GM21717 (cell line): ENCODE measurements at regions not wholly inside any gene's neighbourhood (a gene's known extent, or its start where the extent isn't known, plus 50 kb on each side); places are given as distances from the start of the nearest gene placed in this dataset.
A peak's percentile ranks its signal among the peaks of the same experiment; 100 is the strongest.

Experiments
- ATAC-seq: cut with Tn5 transposase; IDR thresholded peaks from one replicate; pipeline ENCODE4 v1.9.1; 2021; ENCODE audit warnings: mild to moderate bottlenecking, moderate library complexity; ENCODE audit not compliant: unreplicated experiment

DNA sequence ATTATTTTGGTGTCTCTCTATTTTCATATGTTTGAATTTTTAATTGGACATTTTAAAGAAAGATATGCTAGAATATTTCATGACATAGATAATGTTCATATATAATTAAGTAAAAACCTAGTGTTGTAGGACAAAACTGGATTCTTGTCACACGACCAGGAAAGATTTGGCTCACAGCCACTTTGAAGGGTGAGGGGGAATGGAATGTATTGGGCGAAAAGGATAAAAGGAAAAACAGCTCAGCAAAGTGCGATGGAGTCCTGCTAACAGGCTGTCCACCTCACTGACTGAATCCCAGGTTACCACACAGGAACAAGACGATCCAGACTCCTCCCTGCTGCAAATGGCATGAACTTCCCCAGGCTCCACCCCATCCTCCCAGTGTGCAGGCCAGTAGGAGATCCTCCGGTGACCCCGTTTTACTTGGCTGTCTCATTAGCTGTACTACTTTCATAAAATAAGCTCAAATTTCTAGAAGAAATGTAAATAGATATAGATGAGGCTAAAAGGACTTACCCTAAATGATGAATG lies 186.2 kb downstream of the CD47 start:
- no peak for ATAC-seq

DNA sequence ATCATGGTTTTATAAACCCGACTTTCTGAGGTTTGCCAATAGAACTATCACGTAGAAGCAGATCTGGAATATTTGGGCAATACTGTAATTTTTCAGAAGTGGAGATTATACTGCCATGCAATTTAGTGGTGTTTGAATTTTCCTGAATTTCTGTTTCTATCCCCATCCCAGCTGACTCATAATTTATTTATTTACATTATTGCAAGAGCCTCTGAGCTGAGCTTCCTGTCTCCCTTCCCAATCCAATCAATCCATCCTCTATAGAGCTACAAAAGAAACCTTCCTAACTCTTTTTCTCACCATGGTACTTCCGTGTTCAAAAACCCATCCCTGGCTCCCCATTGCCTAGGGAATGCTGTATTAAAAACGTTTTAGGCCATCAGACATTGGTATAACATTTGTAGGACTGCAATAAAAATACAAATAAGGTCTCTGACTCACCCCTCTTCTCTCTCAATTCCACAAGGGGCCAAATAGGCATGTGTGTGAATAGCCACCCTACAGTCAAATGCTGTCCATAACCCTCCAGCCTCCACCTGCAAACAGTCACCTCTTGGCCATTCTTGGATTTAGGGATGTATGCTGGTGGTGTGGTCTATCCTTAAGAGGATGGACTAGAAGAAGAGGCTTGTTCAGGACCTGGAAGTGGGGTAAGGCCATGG lies 190.7 kb downstream of the CD47 start:
- no peak for ATAC-seq

DNA sequence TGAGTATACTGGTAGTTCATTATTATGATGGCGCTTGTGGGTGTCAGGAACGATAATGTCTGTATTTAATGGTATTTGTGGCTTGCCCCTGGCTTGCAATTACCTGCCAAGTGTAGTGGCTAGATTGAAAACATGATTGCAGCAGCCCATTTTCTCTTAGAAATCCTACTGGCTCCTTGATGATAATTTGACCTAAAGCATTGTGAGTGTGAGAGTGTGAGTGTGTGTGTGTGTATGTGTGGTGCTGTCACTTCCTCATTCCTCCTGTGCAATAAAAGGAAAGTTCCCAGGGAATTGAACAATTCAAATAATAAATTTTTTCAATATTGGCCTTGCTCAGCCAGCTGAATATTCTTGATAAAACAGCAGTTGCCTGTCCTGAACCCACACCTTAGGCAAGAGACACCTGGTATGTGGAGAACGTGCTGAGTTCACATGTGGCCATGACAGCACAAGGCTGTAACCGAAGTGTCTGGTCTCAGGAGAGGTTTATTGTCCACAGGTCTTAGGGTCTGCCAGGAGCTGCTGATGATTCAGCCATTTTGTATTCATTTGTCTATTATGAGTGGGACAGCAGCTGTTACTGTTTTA lies 193.3 kb downstream of the CD47 start:
- ATAC-seq = no peak

DNA sequence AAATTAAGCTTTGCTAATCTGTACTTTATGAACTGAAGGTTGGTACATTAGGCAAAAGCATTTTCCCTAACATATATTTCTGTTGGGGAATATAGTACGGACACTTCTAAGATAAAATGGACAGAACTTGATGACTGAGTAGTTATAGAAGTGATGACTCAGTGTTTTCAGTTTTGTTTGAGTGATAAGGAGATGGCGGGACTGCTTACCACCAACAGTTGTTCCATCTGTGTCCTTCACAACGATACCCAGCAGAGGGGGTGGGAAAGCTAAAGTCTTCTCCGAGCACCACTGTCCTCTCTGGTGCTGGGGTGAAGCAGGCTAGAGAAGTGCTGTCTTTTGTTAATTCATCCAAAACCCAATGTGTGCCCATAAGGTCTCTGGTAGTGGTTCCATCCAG lies 195.8 kb downstream of the CD47 start:
- ATAC-seq = no peak

DNA sequence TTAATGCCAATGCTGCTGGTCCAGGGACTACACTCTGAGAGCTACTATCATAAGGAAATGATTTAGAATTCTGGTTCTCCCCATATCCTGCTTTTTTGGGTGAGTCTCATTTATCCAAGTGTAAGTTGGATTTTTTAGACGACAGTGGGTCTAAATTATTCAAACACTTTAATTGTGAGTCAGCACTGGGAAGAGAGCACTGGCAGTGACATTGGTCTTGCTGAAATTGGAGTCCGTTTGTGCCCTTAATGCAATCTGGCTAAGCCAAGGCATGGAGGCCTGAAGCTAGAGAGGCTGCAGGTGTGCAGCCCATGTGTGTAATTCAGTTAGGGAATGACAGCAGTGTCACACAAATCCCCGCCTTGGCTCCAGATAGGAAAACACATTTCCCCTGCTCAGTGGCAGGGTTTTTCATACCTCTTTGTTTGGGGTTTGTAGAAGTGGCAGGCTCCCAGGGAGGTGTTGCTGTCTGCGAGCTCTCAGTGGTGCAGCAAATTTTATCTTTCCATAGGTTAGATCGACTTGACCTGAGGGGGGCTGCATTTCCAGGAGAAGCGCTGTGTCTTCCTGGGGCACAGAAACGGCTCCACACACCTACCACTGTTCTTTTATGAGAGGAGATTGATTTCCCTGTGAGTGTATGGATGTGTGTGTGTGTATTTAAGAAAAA lies 197.7 kb downstream of the CD47 start:
- no peak for ATAC-seq

DNA sequence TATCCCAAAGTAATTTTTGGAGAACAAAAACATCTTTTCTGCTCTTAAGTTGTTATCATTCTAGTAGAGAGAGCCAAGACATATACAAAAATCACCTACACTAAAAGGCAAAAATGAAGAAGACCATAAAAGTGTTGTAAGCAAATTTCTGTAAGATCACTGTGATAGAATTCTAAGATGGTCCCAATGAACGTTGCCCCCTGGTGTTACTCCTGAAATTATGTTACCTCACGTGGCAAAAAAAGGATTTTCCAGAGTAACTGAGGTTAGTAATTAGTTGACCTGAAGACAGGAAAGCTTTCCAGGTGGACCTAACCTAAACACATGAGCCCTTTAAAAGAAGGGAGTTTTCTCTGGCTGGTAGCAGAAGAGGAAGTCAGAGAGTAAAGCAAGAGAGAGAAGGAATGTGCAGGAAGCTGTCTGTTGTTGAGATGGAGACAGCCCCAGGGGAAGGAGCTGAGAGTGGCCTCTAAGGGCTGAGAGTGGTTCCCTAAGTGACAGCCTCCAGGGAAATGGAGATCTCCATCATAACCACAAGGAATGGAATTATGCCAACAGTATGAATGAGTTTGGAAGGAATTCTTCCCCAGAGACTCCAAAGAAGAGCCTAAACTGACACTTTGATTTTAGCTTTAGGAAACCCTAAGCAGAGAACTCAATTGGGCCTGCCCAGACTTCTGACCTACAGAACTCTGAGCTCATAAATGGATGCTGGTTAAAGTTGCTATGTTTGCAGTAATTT lies 205.9 kb downstream of the CD47 start:
- ATAC-seq = no peak

DNA sequence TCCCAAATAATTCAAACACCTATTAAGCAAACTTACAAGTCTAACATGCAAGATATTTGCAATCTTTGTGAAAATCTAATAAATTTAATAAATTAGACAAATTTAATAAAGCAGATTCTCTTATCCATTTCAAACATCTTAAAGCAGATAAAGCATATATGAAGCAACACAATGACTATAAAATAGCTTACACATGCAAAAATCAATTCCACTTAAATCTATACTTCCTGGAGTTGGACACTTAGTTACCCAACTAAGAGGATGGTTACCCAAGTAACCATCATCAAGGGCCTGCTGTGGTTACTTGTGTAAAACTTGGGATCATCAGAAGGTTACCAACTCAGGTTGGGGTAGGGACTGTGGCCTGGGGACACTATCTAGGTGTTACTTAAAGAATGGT lies 206.8 kb downstream of the CD47 start:
- no peak for ATAC-seq

DNA sequence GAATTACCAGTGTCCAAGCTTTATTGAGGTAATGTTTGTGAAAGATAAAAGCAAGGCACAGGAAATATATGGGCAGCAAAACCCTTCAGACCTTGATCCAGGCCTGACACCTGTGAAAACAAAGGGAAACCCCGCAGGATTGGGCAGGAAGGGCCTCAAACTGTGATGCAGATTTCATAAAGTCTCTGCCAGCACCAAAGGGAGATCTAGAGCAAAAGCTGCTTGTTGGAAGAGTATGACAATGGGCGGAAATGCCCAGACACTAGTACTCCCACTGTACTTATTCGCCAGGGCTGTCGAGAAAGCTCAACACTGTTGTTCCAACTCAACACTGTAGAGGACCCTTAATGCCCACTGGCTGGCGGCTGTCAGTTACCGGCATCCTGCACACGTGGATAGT lies 207.9 kb downstream of the CD47 start:
- ATAC-seq = no peak

DNA sequence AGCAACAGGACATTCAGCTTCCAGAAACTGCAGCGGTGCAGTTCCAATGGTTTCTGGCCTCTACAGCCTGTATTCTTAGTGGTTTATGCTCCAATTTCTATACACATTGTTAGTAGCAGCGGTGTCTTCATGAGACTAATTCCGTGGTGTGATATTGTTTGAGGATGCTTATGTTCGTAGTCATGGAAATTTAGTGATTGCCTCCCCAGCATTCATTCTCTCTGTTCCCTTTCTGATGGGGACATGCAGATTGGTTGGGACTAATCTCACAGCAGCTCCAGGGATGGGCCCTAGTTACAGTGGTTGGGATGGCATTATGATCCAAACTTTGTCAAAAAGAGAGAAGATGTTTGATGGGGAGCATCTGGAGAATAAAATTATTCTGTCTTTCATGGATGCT lies 208.6 kb downstream of the CD47 start:
- ATAC-seq = no peak

DNA sequence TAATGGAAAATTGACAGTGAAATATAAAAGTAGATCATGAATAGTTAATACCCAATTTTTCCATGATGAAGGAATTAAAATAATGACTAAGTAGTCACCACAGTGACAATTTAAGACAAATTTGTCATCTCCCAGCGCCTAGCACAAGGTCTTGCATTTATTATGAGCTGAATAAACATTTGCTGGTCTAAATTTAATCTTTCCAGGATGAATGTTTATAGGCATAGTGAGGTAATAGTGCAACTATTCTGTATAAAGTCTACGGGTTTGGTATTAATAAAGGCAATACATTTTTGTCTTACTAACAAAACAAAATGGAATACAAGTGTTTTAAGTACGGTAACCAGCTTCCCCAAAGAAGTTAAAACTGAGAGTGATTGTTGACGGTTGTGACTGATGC lies 209.3 kb downstream of the CD47 start:
- no peak for ATAC-seq

DNA sequence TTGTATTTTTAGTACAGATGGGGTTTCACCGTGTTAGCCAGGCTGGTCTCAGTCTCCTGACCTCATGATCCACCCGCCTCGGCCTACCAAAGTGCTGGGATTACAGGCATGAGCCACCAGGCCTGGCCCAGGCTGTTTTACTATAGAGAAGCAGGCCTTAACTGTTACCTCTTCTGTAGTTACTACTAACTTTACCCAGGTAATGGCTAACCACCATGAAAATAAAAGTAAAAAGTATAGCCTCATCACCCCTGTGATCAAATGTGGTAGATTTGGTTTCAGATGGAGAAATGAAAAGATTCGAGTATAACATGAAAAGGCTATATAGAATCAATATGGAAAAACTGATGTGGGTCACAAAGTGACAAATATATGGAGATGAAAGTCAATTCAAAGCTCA lies 210.1 kb downstream of the CD47 start:
- no peak for ATAC-seq

DNA sequence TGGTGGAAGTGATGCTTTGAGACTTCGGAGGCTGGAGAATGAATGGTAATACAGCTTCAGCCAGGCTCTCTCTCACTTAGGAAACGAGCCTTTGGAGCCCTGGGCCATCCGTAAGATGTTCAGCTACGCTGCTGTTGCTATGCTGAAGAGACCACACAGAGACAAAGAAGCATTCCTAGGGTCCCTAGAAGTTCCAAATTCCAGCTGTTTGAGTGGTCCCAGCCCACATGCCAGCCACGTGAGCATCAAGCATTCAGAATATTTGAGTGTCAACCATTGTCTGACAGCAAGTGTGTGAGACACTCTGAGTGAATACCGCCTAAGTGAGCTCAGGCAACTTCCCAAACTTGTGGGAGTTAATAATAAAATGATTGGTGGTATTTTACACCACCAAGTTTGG lies 212.9 kb downstream of the CD47 start:
- no peak for ATAC-seq

DNA sequence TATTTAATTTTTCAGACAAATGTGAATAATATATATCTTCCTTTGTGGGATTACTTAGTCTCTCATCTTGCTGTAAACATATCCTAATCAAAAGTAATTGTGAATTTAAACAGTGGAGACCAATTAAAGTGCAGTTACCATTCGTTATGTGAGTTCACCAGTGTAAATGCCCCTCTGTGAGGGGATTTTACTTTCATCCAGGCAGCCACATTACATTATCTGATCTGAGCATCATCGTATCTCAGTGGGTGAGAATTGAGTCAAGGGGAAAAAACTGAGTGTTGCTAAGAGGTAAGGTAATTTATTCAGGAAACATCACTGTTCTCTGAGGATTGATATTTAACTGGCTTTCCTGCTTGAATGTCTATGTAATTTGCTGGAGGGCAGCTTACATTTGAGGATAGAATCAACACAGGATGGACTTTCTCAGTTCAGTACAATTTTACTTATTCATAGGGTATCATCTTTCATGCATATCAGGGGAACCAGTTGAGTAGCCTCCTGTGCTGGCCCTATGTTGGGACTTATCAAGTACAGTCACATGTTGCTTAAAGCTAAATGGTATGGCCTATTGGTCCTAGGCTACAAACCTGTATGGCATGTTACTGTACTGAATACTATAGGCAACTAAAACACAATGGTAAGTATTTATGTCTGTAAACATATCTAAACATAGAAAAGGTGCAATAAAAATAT lies 219.7 kb downstream of the CD47 start:
- no peak for ATAC-seq

DNA sequence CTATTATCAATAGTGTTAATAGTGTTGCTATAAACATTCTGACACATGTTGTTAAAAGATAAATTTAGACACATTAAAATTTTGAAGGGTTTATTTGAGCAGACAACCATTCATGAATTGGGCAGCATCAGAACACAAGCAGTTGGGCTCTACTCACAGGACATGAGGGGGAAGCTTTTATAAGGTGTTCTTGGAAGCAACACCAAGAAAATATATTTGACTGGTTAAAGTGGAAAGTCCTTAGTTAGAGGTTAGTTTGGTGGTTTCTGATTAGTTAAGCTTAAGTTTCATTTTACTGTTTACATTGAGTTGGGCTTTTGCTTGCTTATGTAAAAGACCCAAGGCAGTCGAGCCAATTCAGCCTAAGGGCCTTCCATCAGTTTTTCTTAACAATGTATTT lies 220.7 kb downstream of the CD47 start:
- no peak for ATAC-seq

DNA sequence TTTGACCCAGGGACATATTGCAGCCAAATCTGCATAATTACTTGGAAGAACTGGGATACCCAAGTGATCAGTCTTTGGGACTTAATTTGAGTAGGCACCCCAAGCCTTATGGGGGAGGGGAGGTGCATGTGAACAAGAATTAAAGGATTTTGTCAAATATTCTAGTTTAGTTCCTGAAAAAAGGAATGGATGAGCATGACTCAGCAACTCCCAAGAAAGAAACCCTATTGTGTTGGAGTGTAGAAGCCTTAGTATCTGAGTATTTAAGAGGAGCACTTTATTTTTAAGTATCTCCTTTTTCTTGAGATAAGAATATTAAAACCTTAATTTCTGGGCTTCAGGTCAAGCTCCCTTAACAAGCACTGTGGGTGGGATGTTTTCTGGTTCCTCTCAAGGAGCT lies 222.4 kb downstream of the CD47 start:
- no peak for ATAC-seq

DNA sequence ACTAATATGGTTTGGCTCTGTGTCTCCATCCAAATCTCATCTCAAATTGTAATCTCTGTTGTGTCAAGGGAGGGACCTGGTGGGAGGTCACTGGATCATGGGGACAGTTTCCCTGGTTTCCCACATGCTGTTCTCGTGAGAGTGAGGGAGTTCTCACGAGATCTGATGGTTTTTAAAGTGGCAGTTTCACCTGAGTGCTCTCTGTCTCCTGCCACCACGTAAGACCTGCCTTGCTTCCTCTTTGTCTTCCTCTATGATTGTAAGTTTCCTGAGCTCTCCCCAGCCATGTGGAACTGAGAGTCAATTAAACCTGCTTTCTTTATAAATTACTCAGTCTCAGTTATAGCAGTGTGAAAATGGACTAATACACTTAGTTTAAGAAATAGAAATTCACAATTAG lies 228.9 kb downstream of the CD47 start:
- peak; percentile 95 for ATAC-seq

DNA sequence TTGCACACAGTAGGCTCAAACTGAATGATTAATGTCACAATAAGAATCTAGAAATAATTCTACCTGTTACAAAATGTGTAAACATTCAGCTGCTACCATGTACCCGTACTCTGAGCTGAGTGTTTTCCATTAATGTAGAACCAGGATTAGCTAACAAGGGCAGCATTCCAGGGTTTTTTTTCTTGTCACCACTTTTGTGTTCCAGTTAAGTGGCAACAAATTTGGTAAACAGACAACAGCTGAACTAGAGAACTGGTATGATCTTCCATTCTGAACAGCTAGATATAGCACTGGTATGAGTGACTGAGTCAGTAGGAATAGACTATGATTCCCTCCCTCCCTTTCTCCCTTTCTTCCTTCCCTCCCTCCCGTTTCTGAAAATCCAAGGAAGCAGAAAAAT lies 229.4 kb downstream of the CD47 start:
- no peak for ATAC-seq
